HG03575 (cell line): ENCODE measurements at regions not wholly inside any gene's neighbourhood (a gene's known extent, or its start where the extent isn't known, plus 50 kb on each side); places are given as distances from the start of the nearest gene placed in this dataset.
"Not testable (repeated sequence)": the region's sequence is repeated elsewhere in the genome, so short reads cannot be mapped to it uniquely, and the experiment has no call there.

ENCODE experiments used
- ATAC-seq: cut with Tn5 transposase; IDR thresholded peaks from one replicate; pipeline ENCODE4 v1.9.1; 2021; ENCODE audit not compliant: unreplicated experiment, insufficient number of reproducible peaks, low FRiP score; ENCODE audit errors: extremely low read depth

- ATAC-seq = not testable (repeated sequence)
Observed at GRCh38 chr7:153776940-153777339, 275.3 kb upstream of the DPP6 start.

DNA sequence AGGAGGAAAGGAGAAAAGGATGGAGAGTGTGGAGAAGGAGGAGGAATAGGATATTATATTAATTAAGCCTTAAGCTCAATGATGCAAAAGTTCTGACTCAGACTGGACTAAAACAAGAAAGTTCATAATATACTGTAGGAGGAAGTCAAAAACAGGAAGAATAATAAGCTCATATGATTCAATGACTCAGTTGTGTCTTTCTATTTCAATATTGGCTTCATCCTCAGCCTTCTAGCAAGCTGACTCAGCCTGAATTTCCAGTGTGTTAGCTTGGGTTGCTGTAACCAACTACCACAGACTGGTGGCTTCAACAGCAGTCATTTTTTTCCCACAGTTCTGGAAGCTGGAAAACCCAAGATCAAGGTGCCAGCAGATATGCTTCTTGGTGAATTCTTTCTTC, 254.8 kb upstream of the DPP6 start:
- ATAC-seq = not testable (repeated sequence)

GRCh38 chr7:153808117-153808516, 244.1 kb upstream of the DPP6 start:
- no peak for ATAC-seq

- ATAC-seq = no peak
Observed at GRCh38 chr7:153829525-153829924, 222.7 kb upstream of the DPP6 start.

DNA sequence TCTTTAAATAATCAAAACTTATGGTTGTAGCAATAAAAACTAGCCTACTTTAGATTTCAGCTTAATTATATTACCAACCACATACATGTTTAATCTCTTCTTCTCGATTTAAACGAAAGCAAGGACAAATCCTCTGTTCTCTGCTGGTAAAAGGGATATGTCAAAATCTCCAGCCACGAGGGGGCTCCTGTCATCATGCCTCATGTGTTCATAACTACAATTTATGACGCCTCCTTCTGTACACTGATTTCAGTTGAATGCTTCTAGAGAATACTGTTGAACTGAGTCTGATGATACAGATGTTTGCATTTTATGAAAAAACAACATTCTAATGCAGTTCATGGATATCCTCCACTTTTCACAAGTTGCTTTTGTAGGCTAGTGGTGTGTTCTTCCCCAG, 220.0 kb upstream of the DPP6 start:
- no peak for ATAC-seq

- ATAC-seq = no peak
Observed at GRCh38 chr7:153835103-153835502, 217.1 kb upstream of the DPP6 start.

GRCh38 chr7:153835712-153836265, 216.4 kb upstream of the DPP6 start:
- ATAC-seq = no peak

- ATAC-seq = no peak
Observed at GRCh38 chr7:153838591-153838990, 213.6 kb upstream of the DPP6 start.

DNA sequence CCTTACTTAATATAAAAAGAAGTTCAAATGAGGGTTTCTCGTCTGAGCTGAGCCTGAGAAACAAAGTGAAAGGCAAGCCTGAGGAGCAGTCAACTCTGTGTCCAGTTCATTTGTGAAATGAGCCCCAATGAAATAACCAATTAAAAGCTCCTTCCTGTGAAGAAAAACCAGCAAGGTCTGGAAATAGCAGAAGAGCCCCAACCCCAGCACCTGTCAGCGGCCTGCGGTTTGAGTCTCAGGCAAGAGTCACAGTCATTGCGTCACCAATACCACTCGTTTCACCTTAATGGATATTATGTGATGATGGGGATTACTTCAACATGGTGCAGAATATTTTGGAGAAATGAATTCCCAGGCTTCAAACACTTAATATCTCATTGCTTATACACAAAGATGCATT, 211.3 kb upstream of the DPP6 start:
- no peak for ATAC-seq

- no peak for ATAC-seq
Observed at GRCh38 chr7:153847828-153848227, 204.4 kb upstream of the DPP6 start.

DNA sequence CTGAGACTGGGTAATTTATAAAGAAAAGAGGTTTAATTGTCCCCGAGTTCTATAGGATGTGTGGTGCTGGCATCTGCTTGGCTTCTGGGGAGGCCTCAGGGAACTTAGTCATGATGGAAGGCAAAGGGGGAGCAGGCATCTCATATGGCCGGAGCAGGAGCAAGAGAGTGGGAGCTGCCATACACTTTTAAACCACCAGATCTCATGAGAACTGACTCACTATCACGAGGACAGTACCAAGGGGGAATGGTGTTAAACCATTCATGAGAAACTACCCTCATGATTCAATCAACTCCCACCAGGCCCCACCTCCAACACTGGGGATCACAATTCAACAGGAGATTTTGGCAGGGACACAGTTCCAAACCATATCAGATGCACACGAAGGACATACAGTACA, 199.9 kb upstream of the DPP6 start:
- ATAC-seq = no peak

DNA sequence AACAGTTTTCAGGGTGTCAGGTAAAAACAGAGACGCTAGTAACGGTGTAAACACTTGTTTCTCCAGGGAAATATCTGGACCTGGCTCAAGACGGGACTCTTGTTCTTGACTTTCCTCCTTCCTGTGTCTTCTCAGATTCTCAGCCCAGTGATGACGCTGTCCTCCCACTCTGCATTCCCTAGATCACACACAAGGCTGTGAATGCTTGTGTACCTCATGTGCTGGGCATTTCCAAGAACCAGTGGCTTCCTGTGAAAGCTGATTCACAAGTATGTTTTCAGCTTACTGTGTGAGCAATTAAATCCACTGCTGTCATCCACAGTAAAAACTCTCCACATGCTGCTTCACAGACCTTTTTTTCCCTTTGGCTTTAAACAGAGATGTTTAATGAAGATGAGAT, 193.8 kb upstream of the DPP6 start:
- ATAC-seq = no peak

- no peak for ATAC-seq
Observed at GRCh38 chr7:153859239-153859638, 193.0 kb upstream of the DPP6 start.

- no peak for ATAC-seq
Observed at GRCh38 chr7:153886506-153887441, 165.4 kb upstream of the DPP6 start.

DNA sequence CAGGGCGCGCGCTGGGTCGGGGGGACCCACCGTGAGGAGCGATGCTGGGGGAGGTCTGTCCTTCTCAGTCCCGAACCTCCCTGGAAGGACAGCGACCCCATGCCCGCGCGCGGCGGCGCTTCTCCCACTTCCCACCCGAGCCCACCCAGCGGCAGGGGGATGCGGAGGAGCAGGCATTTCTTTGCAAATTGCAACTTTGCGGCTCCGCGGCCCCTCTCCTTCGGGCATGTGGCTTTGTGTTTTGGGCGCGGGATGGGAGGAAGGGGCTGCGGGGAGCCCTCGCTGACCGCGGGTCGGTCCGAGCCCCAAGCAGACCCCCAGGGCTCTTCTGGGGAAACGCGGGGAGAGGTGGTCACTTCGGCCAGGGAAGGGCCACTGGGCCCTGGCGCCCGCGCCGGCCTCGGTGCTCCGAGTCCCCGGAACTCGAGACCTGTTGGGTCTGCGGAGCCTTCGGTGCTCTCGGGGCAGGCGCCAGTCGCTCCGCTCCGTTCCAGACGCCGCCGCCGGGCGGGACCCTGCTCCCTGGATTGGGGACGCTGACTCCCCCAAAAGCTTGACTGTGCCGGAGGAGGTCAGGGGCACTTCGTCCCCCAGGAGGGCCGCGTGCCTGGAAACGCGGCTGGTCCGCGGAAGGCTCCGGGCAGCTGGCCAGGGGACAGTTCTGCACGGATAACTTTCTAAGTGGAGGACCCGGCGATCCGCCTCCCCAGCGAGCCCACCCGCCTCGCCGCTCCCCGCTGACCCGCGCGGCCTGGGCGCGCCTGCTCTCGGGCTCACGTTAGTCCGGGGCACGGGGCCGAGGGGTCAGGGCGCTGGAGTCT, 164.2 kb upstream of the DPP6 start:
- ATAC-seq = no peak

DNA sequence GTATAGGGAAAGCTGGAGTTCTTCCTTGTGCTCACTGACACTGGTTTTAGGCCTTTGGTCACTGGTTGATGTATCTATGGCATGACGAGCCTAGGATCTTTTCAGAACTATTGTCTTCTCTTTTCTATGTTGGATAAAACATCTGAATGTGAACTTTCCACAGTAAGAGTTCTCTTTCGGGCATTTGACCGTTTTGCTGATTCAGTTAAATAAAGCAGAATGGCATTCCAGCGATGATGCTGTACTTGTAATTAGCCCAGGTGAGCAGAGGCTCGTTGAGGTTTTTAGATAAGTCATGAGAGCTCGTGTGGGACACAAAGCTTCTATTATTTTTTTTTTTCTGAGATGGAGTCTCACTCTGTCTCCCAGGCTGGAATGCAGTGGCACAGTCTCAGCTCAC, 160.2 kb upstream of the DPP6 start:
- no peak for ATAC-seq

DNA sequence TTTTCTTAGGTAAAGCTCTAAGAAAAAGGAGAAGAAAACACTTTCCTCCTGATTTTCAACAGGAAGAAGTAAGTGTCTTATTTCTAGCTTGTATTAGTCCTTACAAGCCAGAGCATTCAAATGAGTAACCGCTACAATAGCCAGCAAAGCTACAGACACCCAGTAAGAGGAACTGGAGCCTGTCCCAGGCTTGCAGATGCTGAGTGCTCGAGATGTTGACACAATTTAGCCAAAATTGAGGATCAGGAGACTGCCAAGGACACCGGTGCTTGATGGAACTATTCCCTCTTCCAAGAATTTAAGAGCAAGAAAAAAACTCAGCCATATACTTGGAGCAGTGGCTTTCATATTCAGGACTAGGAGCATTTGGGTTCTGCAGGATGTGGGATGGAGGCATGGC, 149.3 kb upstream of the DPP6 start:
- no peak for ATAC-seq

DNA sequence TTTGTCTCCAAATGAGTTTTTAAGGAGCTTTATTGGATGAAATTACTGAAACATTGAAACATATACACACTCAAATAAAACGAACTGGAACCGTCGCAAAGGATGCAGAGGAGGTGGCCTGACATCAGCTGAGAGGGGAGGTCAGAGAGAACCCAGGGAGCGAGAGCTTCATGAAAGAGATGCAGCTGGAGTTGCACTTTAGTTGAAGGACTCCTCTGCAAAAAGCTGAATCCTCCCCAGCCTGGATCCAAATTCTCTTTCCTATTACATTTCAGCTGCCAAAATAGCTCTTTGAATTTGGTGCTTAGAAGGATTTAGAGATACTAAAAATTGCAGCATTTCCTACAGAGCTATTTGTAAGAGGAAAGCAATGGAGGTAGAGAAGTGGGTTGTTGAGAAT, 140.0 kb upstream of the DPP6 start:
- no peak for ATAC-seq

- ATAC-seq = no peak
Observed at GRCh38 chr7:153920126-153920525, 132.1 kb upstream of the DPP6 start.

DNA sequence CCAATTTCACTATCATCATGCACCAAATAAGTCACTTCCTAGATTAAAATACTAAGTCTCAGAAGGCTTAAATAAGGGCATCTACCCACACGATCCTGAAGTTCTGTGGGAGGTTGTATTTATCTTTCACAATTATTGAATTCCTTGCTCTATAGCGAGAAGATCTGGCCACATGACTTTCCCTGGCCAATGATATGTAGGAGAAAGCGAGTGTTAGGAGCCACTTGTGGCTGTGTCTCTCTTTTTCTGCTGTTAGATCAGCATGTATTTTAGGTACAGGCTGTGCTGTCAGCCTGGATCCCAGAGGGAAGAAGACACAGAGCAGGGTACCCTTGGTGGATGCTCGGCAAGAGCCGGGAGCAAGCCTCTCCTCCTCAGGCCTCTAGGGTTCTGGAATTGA, 131.3 kb upstream of the DPP6 start:
- no peak for ATAC-seq
